Gastrocnemius medialis (tissue), 4 donors: ENCODE measurements at regions not wholly inside any gene's neighbourhood (a gene's known extent, or its start where the extent isn't known, plus 50 kb on each side); places are given as distances from the start of the nearest gene placed in this dataset.
"Not testable (repeated sequence)": the region's sequence is repeated elsewhere in the genome, so short reads cannot be mapped to it uniquely, and the experiment has no call there.

Source experiments
- ATAC-seq, 2 donors: fragments of 150-250 bp; one replicate each; pipeline ENCODE4 v1.9.1; 2016
- DNase-seq, 2 donors: peaks; one replicate each; pipeline ENCODE4 v3.0.0-alpha.2; 2019
- H3K27ac ChIP-seq, 4 donors: fragments of 200-600 bp; sonication (generic); 1 replicate in 1 of 4; 2 replicates in 3 of 4; pipeline ENCODE4 v1.5.1; 2016 to 2018; ENCODE audit warnings: mild to moderate bottlenecking in 2 of 4, moderate library complexity in 1 of 4
- H3K27me3 ChIP-seq, 3 donors: fragments of 200-600 bp; sonication (generic) in 2 of 3; 1 replicate in 1 of 3; 2 replicates in 2 of 3; pipeline versions ENCODE4 v1.5.1 to v1.6.0; 2016 to 2019; ENCODE audit warnings: mild to moderate bottlenecking in 1 of 3, moderate library complexity in 1 of 3
- H3K36me3 ChIP-seq, 2 donors: fragments of 200-600 bp; sonication (generic) in 1 of 2; one replicate each; pipeline ENCODE4 v1.5.1; 2017 to 2018
- H3K4me1 ChIP-seq, 2 donors: fragments of 200-600 bp; sonication (generic) in 1 of 2; one replicate each; pipeline ENCODE4 v1.5.1; 2016 to 2017; ENCODE audit warnings: mild to moderate bottlenecking in 2 of 2
- H3K4me3 ChIP-seq, 4 donors: fragments of 200-600 bp; sonication (generic) in 3 of 4; 1 replicate in 1 of 4; 2 replicates in 3 of 4; pipeline ENCODE4 v1.5.1; 2016 to 2019; ENCODE audit warnings: mild to moderate bottlenecking in 2 of 4
- H3K9me3 ChIP-seq, 3 donors: fragments of 200-600 bp; sonication (generic) in 2 of 3; 1 replicate in 1 of 3; 2 replicates in 2 of 3; pipeline ENCODE4 v1.5.1; 2016 to 2019
- POLR2A ChIP-seq, 2 donors: fragments of 450-650 bp; IDR thresholded peaks; one replicate each; pipeline ENCODE4 v1.6.1; 2017; ENCODE audit warnings: antibody characterized with exemption in 2 of 2, mild to moderate bottlenecking in 2 of 2, moderate library complexity in 2 of 2
- in situ Hi-C, 4 donors: fragments of 200-750 bp; cut with MboI; loops; one replicate each; pipeline versions ENCODE4 v1.15.0 to v1.8.0; 2017; ENCODE audit warnings: low sequenced_read_pairs in 4 of 4
- intact Hi-C: fragments of 100-400 bp; cut with DNase I; formaldehyde crosslinking; loops from one replicate; pipeline ENCODE4 v1.15.1; 2023; ENCODE audit warnings: low total_unique reads
- TF ChIP-seq, protein P1 (sequence below), 5 experiments: fragments of 450-650 bp in 3 of 5; fragments of 200-600 bp in 2 of 5; sonication (generic) in 2 of 5; IDR thresholded peaks in 4 of 5; conservative IDR thresholded peaks in 1 of 5; 1 replicate in 4 of 5; 2 replicates in 1 of 5; pipeline ENCODE4 v1.5.1; 2016 to 2019; ENCODE audit warnings: antibody characterized with exemption in 5 of 5, mild to moderate bottlenecking in 3 of 5, moderate library complexity in 3 of 5

DNA sequence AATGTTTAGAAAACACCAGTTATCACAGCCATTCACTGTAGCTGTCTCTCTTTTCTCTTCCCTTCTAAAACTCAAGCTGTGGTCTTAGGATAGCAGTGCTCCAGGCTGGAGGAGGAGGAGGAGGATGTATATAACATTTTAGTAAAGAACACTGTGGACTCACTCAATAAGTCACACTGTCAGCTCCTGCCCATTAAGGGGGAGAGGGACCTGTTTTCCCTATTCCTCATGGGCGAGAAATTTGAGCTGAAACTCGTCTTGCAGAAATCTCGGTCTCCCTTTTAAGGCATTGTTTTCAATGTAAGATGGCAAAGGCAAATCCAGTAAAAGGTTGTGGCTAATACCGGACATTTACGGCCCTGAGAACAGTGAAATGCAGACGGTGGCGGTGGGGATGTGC is 114.8 kb upstream of the ZNF236 start:
- ATAC-seq (no peak), DNase-seq (no peak)
- H3K9me3 ChIP-seq = no peaks in the 10 kb centered on the region
- TF ChIP-seq, protein P1, sequence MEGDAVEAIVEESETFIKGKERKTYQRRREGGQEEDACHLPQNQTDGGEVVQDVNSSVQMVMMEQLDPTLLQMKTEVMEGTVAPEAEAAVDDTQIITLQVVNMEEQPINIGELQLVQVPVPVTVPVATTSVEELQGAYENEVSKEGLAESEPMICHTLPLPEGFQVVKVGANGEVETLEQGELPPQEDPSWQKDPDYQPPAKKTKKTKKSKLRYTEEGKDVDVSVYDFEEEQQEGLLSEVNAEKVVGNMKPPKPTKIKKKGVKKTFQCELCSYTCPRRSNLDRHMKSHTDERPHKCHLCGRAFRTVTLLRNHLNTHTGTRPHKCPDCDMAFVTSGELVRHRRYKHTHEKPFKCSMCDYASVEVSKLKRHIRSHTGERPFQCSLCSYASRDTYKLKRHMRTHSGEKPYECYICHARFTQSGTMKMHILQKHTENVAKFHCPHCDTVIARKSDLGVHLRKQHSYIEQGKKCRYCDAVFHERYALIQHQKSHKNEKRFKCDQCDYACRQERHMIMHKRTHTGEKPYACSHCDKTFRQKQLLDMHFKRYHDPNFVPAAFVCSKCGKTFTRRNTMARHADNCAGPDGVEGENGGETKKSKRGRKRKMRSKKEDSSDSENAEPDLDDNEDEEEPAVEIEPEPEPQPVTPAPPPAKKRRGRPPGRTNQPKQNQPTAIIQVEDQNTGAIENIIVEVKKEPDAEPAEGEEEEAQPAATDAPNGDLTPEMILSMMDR (IDR thresholded peaks at IDR 0.05 in 4 of 5, conservative IDR thresholded peaks at IDR 0.05 in 1 of 5) = no peak
- in situ Hi-C loops (loop anchor here in 1 of 4 donors (5.0 kb wide), 1 partner anchor 310 kb away; no protein-coding TSS in a partner anchor), intact Hi-C loops (no loop called here)
- H3K4me1 ChIP-seq = no peaks in the 10 kb centered on the region
- no peaks in the 10 kb centered on the region for H3K27me3 ChIP-seq
- no peak overlapping the region for H3K27ac ChIP-seq
- H3K36me3 ChIP-seq = no peaks in the 10 kb centered on the region
- no peak overlapping the region for H3K4me3 ChIP-seq

DNA sequence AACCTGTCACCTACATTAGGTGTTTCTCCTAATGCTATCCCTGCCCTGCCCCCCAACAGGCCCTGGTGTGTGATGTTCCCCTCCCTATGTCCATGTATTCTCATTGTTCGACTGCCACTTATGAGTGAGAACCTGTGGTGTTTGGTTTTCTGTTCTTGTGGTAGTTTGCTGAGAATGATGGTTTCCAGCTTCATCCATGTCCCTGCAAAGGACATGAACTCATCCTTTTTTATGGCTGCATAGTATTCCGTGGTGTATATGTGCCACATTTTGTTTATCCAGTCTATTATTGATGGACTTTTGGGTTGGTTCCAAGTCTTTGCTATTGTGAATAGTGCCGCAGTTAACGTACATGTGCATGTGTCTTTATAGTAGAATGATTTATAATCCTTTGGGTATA is 117.8 kb upstream of the ZNF236 start:
- peaks cover 6 to 10% (median 8%) of the 10 kb centered on the region in 3 donors for H3K27me3 ChIP-seq
- ATAC-seq, H3K9me3 ChIP-seq, in situ Hi-C loops, DNase-seq, intact Hi-C loops, H3K27ac ChIP-seq, H3K36me3 ChIP-seq, H3K4me1 ChIP-seq, H3K4me3 ChIP-seq: not testable (repeated sequence)

DNA sequence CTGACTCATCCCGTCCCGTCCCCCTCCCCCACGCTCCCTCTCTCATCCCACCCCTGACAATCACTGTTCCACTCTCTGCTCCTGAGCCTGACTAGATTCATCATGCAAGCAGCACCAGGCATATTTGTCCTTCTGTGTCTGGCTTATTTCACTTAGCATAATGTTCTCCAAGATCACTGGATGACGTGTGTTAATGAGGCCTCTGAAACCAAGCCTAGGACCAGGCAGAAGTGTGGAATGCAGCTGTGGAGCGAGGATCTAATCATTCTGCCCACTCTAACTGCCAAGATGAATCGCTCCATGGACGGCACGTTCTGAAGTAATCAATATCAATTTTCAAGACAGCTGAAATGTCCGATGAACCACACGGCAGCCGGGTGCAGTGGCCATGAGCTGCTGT is 122.4 kb upstream of the ZNF236 start:
- in situ Hi-C loops = loop anchor here in 2 of 4 donors (5.0 kb wide), 2 partner anchors 298 to 303 kb away; no protein-coding TSS in a partner anchor

DNA sequence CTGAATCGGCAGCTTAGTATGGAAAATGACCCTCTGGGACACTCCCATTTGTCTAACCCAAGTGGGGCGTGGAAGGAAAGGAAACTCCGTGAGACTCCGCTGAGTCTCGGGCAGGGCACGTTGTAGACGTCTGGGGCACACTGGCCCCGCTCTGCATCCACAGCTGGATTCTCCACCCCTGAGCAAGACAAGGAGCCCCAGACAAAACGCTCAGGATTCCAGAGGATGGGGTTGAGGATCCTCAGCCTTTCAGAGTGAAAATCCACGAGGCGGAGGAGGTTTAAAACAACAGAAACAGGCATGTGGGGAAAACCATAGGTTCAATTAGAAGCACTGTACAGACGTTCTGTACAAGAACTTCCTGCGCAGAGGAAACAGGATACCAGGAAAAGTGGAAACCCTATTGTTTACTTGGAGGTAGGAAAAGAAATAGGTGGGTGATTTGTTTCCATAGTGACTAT is 124.9 kb upstream of the ZNF236 start:
- Histone ChIP-seq H3K9me3 (no peaks in the 10 kb centered on the region), H3K4me3 (peak overlapping the region in 2 of 4 donors; percentile 13 to 15), H3K27me3 (peaks cover 10 to 22% (median 17%) of the 10 kb centered on the region in 3 donors), H3K27ac (peak overlapping the region in 3 of 4 donors; percentile 31 to 38 (median 34)), H3K4me1 (no peaks in the 10 kb centered on the region), H3K36me3 (no peaks in the 10 kb centered on the region)
- intact Hi-C loops (no loop called here), in situ Hi-C loops (loop anchor here in 2 of 4 donors (5.0 kb wide), 2 partner anchors 295 to 300 kb away; no protein-coding TSS in a partner anchor)
- no peak for TF ChIP-seq POLR2A (IDR thresholded peaks at IDR 0.05)
- TF ChIP-seq, protein P1 (IDR thresholded peaks at IDR 0.05 in 4 of 5, conservative IDR thresholded peaks at IDR 0.05 in 1 of 5) = no peak
- ATAC-seq (peak in 1 of 2 donors; percentile 23), DNase-seq (no peak)

More for the DNA sequence above, 122.4 kb upstream of the ZNF236 start:
- intact Hi-C loops = no loop called here
- DNase-seq (no peak), ATAC-seq (no peak)
- Histone ChIP-seq H3K4me1 (no peaks in the 10 kb centered on the region), H3K27ac (no peak overlapping the region), H3K27me3 (peaks cover 10 to 20% (median 17%) of the 10 kb centered on the region in 3 donors), H3K4me3 (no peak overlapping the region), H3K9me3 (no peaks in the 10 kb centered on the region), H3K36me3 (no peaks in the 10 kb centered on the region)
- TF ChIP-seq, protein P1 (IDR thresholded peaks at IDR 0.05 in 4 of 5, conservative IDR thresholded peaks at IDR 0.05 in 1 of 5) = no peak
- no peak for TF ChIP-seq POLR2A (IDR thresholded peaks at IDR 0.05)

DNA sequence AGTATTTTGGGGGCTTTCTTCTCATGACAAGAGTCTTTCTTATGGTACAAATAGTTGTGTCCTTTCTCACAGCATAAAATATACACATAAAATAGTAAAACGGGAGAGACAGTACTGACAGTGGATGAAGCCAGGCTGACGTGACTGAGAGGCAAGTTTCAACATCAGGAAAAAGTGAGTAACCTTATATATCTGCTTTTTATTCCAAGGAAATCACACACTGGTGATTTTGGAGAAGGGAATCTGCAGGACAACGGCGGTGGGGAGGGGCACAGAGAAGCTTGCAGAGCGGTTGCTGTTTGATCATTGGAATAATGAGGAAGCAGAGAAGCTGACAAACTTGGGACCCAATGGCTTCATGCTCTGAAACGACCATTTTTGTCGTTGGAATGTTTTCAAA is 130.6 kb upstream of the ZNF236 start:
- no peak overlapping the region for H3K27ac ChIP-seq
- no peak overlapping the region for H3K4me3 ChIP-seq
- TF ChIP-seq, protein P1 (IDR thresholded peaks at IDR 0.05 in 4 of 5, conservative IDR thresholded peaks at IDR 0.05 in 1 of 5) = no peak
- no peak for TF ChIP-seq POLR2A (IDR thresholded peaks at IDR 0.05)
- H3K4me1 ChIP-seq = no peaks in the 10 kb centered on the region
- H3K9me3 ChIP-seq = no peaks in the 10 kb centered on the region
- DNase-seq = no peak
- in situ Hi-C loops (no loop called here), intact Hi-C loops (no loop called here)
- no peaks in the 10 kb centered on the region for H3K36me3 ChIP-seq
- H3K27me3 ChIP-seq = peaks cover 0 to 17% (median 4%) of the 10 kb centered on the region in 3 donors
- ATAC-seq = no peak
